Fibroblast of skin of left biceps (primary cell): ENCODE measurements at regions not wholly inside any gene's neighbourhood (a gene's known extent, or its start where the extent isn't known, plus 50 kb on each side); places are given as distances from the start of the nearest gene placed in this dataset.

Experiments
- DNase-seq, 2 experiments: peaks; one replicate each; pipeline ENCODE4 v3.0.0-alpha.2; 2013; ENCODE audit warnings: low read depth in 2 of 2

- DNase-seq: no peak
Measured at GRCh38 chr3:84439476-84439875, 519.3 kb upstream of the CADM2 start.

DNA sequence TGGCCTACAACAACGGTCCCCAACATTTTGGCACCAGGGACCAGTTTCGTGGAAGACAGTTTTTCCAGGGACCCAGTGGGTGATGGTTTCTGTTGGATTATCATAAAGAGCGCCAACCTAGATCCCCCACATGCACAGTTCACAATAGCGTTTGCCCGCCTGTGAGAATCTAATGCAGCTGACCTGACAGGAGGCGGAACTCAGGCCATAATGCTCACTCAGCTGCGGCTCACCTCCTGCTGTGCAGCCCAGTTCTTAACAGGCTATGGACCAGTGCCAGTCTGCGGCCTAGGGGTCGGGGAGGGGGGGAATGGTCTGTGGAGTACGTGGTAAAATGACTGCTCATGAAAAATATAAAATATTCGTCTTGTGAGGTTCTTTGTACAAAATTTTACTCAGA, 518.5 kb upstream of the CADM2 start:
- DNase-seq: no peak

DNA sequence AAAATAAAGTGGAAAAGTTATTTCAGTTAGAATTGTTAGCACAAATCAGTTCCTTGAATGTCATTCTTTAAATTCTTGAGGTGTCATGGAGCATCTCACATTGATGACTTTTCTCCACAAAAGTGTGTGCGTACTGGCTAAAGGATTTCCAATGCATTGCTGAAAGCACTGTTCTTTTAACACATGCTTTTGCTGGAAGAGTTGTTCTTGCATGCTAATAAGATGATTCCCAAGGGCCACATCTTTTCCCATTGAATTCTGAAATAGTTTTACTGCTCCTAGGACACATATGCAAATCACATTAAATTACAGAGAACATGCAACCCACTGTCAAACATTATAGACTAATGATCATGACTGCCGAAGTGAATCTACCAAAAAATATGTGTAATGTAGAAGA, 516.3 kb upstream of the CADM2 start:
- no peak for DNase-seq

DNA sequence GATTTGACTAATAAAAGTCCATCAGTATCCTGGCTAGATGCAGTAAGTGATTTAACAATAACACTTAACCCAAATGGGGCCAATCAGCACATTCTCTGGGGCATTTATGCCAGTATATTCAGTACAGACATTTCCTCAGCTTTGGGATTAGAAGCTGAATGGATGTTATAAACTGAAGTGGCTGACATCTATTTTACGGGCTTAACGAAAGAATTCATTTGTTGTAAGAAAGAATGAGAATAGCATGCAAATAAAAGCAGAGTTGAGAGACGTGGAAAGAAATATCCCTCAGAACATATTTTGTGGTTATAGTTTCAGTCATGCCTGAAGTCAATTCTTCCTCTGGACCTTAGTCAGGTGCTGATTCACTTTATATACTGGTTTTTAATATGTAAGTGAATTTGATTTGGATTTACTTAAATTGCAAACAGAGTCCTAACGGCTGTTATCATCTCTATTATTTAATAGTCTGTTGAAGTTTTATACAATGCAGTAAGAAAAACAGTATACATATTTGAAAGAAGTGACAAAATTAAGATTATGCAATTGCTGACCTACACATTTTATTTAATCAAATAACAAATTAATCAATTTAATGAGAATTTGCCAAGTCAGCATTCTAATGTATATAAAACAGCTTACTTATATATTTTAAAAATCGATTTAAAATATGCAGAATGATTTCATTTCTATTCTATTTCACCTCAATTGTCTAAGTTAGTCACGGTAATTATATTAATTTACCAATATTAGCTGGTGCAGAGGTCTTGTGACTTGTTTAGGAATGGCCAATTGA, 513.9 kb upstream of the CADM2 start:
- DNase-seq: no peak

DNA sequence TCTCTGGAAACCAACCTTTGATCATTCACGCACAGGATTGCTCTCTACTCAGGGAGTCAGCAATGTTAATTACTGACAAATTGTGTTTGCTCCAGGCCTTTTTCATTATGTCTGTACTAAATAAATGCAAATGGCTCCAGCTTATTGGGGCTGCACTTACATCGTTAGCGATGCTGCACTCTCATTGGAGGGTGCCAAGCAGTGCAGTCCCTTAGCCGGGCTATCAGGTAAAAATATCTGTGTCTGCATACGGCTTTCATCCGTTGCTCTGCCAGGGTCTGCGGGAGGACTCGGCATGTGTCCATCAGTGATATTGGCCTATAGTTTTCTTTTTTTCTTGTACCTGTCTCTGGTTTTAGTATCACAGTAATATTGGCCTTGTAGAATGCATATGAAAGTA, 471.5 kb upstream of the CADM2 start:
- no peak for DNase-seq

GRCh38 chr3:84504761-84505160, 454.0 kb upstream of the CADM2 start:
- no peak for DNase-seq

GRCh38 chr3:84510007-84510406, 448.8 kb upstream of the CADM2 start:
- no peak for DNase-seq

- no peak for DNase-seq
Measured at GRCh38 chr3:84522893-84523292, 435.9 kb upstream of the CADM2 start.

DNA sequence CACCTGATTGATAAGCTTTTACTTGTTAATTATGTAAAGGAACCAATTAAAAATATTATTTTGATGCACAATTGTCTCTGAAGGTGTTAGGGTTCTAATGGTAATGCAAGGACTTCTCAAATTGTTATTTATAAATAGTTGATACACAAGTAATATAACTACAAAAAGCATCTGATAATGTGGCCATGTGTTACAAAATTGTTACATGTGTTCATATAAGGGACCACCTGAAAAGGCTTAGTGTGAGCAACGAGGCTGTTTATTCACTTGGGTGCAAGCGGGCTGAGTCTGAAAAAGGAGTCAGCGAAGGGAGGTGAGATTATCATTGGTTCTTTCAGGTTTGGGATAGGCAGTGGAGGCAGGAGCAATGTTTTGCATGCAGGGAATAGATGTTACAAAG, 421.9 kb upstream of the CADM2 start:
- DNase-seq: no peak

DNA sequence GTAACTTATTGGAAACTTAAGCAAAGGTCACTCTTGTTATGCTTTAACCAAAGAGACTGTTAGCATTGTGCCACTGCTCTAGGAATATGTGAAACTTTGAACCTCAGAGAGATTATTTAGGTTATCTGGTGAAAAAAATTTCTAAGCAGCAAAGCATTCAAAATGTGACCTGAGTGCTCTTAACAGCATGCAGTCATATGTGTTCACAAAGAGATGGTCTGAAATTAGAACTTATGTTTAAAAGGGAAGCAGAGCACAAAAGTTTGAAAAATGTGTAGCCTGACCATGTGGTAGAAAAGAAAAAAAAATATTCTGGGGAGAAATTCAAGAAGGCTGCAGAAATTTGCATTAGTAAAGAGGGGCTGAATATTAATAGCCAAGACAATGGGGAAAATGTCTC, 420.2 kb upstream of the CADM2 start:
- no peak for DNase-seq

- DNase-seq: no peak
Measured at GRCh38 chr3:84547207-84547606, 411.6 kb upstream of the CADM2 start.

DNA sequence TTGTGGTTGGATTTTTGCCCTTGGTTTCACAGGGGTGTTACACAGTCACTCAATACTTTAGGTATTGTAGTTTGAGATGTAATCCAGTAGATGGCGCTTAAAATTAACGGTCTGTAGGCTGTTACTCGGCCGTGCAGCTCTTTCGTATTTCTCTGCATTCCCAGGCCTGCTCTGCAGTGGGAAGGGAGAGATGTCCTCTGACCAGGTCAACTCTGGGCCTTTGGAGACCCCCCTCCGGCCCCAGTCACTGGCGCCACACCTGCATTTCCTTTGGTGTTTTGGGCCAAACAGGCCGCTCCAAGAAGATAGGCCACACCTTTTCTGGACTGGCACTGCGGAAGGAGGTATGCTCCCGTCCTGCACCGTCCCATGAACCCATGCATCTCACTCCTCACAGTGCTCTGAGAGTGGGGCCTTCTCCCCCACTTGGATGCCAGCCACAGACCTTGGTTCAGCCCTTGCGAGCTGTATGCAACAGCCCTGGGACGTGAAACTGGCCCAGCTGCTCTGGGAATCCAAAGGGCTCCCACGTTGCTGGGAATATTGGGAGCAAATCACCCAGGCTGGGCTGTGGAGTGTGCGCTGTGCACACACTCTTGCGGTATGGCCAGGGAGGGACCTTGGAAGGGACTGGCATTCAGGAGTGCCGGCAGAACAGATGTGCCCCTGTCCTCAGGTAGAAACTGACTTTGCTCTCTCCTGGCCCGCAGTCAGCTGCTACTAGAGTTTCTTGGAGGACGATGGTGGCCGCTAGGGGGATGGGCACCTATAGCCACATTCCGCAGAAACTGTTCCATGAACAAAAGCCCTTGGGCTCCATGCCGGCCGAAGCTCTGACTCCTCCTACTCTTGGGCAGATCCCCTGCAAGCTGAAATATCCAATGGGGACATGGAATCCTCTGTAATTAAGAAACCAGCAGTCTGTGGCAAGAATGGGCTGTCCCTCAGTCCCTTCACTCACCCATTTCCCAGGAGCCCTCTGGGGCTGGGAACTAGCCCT, 410.5 kb upstream of the CADM2 start:
- peak in 1 of 2 experiments; percentile 0 for DNase-seq

DNA sequence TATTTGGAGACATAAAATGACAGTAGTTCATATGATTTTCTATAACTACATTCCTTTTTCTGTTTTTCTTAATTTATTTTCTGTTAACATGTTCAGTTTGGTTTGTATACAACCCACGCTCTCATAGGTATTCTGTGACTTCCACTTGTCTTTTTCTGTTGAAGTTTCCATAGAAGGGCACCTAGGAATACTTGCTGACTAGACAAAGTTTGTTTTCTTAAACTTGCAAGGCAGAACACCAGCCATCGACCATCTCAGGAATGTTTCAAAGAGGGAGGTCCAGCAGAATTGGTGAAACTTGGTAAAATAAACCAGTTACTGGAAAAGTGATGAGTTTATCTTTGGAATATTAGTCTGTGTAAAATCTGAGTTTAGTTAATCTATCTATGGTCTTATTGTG, 403.2 kb upstream of the CADM2 start:
- no peak for DNase-seq

DNA sequence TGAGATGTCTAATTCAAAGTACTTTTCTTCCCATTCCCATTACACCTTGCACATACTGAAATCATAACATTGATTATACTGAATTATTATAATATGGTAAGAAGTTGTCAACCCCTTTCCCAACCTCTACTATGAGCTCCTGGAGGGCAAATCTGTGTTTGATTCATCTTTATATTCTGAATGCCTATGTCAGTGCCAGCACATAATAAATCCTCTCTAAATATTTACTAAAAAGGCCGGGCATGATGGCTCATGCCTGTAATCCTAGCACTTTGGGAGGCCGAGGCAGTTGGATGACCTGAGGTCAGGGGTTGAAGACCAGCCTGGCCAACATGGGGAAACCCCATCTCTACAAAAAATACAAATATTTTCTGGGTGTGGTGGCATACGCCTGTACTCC, 392.5 kb upstream of the CADM2 start:
- DNase-seq: no peak

DNA sequence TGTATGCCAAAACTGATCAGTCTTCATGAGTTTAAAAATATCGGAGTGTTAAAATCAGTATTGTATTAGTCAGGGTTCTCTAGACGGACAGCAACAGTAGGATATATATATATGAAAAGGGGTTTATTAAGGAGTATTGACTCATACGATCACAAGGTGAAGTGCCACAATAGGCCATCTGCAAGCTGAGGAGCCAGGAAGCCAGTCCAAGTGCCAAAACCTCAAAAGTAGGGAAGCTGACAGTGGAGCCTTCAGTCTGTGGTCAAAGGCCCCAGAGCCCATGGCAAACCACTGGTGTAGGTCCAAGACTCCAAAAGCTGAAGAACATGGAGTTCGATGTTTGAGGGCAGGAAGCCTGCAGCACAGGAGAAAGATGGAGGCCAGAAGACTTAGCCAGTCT, 391.0 kb upstream of the CADM2 start:
- no peak for DNase-seq

DNA sequence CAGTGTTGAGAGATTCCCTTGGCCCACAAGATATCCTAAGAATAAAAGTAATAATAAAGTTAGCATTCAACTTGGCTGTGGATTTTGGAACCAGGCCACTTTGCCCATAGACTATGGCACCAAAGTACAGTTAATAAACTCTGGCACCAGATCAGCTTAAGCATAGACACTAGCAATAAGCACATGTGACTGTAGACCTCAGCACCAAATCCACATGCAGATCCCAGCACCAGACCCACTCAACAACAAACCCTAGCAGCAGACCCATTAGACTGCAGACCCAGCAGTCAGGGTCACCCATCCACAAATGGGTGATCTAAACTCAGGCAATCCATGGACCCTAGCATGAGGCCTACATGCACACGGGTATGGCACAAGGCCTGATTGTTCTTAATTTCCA, 384.8 kb upstream of the CADM2 start:
- no peak for DNase-seq

DNA sequence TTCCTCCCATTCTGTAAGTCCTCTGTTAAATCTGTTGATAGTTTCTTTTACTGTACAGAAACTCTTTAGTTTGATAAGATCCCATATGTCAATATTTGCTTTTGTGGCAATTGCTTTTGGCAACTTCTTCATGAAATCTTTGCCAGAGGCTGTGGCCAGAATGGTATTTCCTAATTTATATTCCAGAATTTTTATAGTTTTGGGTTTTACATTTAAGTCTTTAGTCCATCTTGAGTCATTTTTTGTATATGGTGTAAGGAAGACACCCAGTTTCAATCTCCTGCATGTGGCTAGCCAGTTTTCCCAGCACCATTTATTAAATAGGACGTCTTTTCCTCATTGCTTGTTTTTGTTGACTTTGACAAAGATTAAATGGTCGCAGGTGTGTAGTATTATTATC, 372.4 kb upstream of the CADM2 start:
- DNase-seq: no peak

GRCh38 chr3:84600703-84601225, 358.0 kb upstream of the CADM2 start:
- DNase-seq: no peak

DNA sequence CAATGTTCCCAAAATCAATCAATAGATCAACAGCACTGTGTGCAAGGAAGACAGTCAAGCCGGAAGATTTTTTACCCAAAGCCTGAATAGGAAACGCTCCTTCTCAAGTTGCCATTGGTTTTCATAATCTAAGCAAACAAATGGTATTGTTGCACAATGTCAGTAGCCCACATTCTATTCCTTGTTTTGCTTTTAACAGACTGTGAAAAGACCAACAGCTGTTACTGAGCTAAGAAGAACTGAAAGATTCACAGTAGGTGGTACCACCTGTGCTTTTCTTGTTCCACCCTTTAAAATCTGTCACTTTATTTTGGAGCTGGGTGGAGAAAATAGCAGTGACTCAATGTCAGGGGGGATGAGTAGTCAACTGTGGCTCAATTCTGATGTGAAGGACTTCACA, 357.5 kb upstream of the CADM2 start:
- DNase-seq: no peak

DNA sequence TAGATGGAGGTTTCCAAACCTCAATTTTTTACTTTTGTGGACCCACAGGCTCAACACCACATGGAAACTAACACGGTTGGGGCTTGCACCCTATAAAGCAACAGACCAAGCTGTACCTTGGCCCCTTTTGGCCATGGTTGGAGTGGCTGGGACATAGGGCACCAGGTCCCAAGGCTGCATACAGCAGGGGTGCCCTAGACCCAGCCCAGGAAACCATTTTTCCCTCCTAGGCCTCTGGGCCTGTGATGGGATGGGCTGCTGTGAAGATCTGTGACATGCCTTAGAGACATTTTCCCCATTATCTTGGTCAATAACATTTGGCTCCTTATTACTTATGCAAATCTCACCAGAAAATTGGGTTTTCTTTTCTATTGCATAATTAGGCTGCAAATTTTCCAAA, 337.0 kb upstream of the CADM2 start:
- no peak for DNase-seq

GRCh38 chr3:84634668-84635067, 324.1 kb upstream of the CADM2 start:
- no peak for DNase-seq

GRCh38 chr3:84637272-84637671, 321.5 kb upstream of the CADM2 start:
- no peak for DNase-seq

- DNase-seq: no peak
Measured at GRCh38 chr3:84666468-84666867, 292.3 kb upstream of the CADM2 start.
